SK-N-SH treated with all-trans-retinoic acid at 6 μM for 48 hours (cell line): ENCODE measurements at regions not wholly inside any gene's neighbourhood (a gene's known extent, or its start where the extent isn't known, plus 50 kb on each side); places are given as distances from the start of the nearest gene placed in this dataset.

Source experiments
- ATAC-seq: fragments of 200-7000 bp; cut with Tn5 transposase; 3 replicates; pipeline ENCODE4 v1.9.1; 2020; ENCODE audit warnings: mild to moderate bottlenecking, moderate library complexity
- ARNTL ChIP-seq: fragments of 450-650 bp; formaldehyde crosslinking; IDR thresholded peaks from 2 replicates; pipeline ENCODE4 v1.5.0; 2020; ENCODE audit warnings: low read depth, mild to moderate bottlenecking, moderate library complexity, borderline replicate concordance
- BACH2 ChIP-seq: fragments of 250-450 bp; sonication (Bioruptor Pico); IDR thresholded peaks from 2 replicates; pipeline ENCODE4 v1.9.0; 2021; ENCODE audit warnings: mild to moderate bottlenecking, borderline replicate concordance
- CREB5 ChIP-seq: fragments of 250-450 bp; sonication (Bioruptor Pico); IDR thresholded peaks from 2 replicates; pipeline ENCODE4 v1.5.1; 2020; ENCODE audit warnings: low read depth, mild to moderate bottlenecking, moderate library complexity
- CSDC2 ChIP-seq: fragments of 250-450 bp; sonication (Bioruptor Pico); IDR thresholded peaks from 2 replicates; pipeline ENCODE4 v1.5.0; 2020; ENCODE audit warnings: mild to moderate bottlenecking, moderate library complexity
- CSRNP3 ChIP-seq: fragments of 250-450 bp; sonication (Bioruptor Pico); IDR thresholded peaks from 2 replicates; pipeline ENCODE4 v1.5.1; 2021; ENCODE audit warnings: mild to moderate bottlenecking, moderate library complexity
- ESRRG ChIP-seq: fragments of 250-450 bp; sonication (Bioruptor Pico); IDR thresholded peaks from 2 replicates; pipeline ENCODE4 v1.6.1; 2021; ENCODE audit warnings: mild to moderate bottlenecking
- GLIS3 ChIP-seq: fragments of 250-450 bp; sonication (Bioruptor Pico); IDR thresholded peaks from 2 replicates; pipeline ENCODE4 v1.5.0; 2020; ENCODE audit warnings: mild to moderate bottlenecking, moderate library complexity
- OSR1 ChIP-seq: fragments of 250-450 bp; sonication (Bioruptor Pico); IDR thresholded peaks from 2 replicates; pipeline ENCODE4 v1.8.0; 2022; ENCODE audit warnings: moderate library complexity, mild to moderate bottlenecking, inconsistent platforms
- PATZ1 ChIP-seq: fragments of 250-450 bp; sonication (Bioruptor Pico); IDR thresholded peaks from 2 replicates; pipeline ENCODE4 v1.8.0; 2020; ENCODE audit warnings: mild to moderate bottlenecking, moderate library complexity, borderline replicate concordance
- POU6F1 ChIP-seq: fragments of 250-450 bp; sonication (Bioruptor Pico); IDR thresholded peaks from 2 replicates; pipeline ENCODE4 v1.8.0; 2021; ENCODE audit warnings: low read depth, mild to moderate bottlenecking, moderate library complexity, borderline replicate concordance
- PPARA ChIP-seq: fragments of 250-450 bp; sonication (Bioruptor Pico); IDR thresholded peaks from 2 replicates; pipeline ENCODE4 v1.5.0; 2020; ENCODE audit warnings: mild to moderate bottlenecking, borderline replicate concordance
- RARB ChIP-seq: fragments of 250-450 bp; sonication (Bioruptor Pico); IDR thresholded peaks from 2 replicates; pipeline ENCODE4 v1.8.0; 2021; ENCODE audit warnings: mild to moderate bottlenecking, moderate library complexity
- SNAI2 ChIP-seq: fragments of 250-450 bp; sonication (Bioruptor Pico); IDR thresholded peaks from 2 replicates; pipeline ENCODE4 v1.5.0; 2020; ENCODE audit warnings: mild to moderate bottlenecking, moderate library complexity
- TCF4 ChIP-seq: fragments of 250-450 bp; sonication (Bioruptor Pico); IDR thresholded peaks from 2 replicates; pipeline ENCODE4 v1.8.0; 2021; ENCODE audit warnings: mild to moderate bottlenecking, moderate library complexity, borderline replicate concordance
- TOX ChIP-seq: fragments of 250-450 bp; sonication (Bioruptor Pico); IDR thresholded peaks from 2 replicates; pipeline ENCODE4 v1.8.0; 2021; ENCODE audit warnings: mild to moderate bottlenecking, moderate library complexity, borderline replicate concordance
- TSHZ2 ChIP-seq: fragments of 250-450 bp; sonication (Bioruptor Pico); IDR thresholded peaks from 2 replicates; pipeline ENCODE4 v1.5.0; 2020; ENCODE audit warnings: mild to moderate bottlenecking, moderate library complexity
- ZC3H10 ChIP-seq: fragments of 250-450 bp; sonication (Bioruptor Pico); IDR thresholded peaks from 2 replicates; pipeline ENCODE4 v1.5.1; 2021; ENCODE audit warnings: mild to moderate bottlenecking, moderate library complexity
- ZFP3 ChIP-seq: fragments of 250-450 bp; sonication (Bioruptor Pico); IDR thresholded peaks from 2 replicates; pipeline ENCODE4 v1.5.0; 2020; ENCODE audit warnings: mild to moderate bottlenecking, moderate library complexity
- ZFP30 ChIP-seq: fragments of 450-650 bp; formaldehyde crosslinking; IDR thresholded peaks from 2 replicates; pipeline ENCODE4 v1.5.0; 2022; ENCODE audit warnings: mild to moderate bottlenecking, moderate library complexity
- ZNF565 ChIP-seq: fragments of 450-650 bp; formaldehyde crosslinking; conservative IDR thresholded peaks from 2 replicates; pipeline ENCODE4 v1.5.0; 2020; ENCODE audit warnings: low read depth, mild to moderate bottlenecking, moderate library complexity
- ZNF70 ChIP-seq: fragments of 450-650 bp; formaldehyde crosslinking; IDR thresholded peaks from 2 replicates; pipeline ENCODE4 v1.5.0; 2020; ENCODE audit warnings: mild to moderate bottlenecking, moderate library complexity
- ZNF8 ChIP-seq: fragments of 450-650 bp; formaldehyde crosslinking; IDR thresholded peaks from 2 replicates; pipeline ENCODE4 v1.5.0; 2020; ENCODE audit warnings: mild to moderate bottlenecking, moderate library complexity

GRCh38 chr1:47585141-47585902 is 147.5 kb downstream of the FOXD2 start:
- no peak for ATAC-seq
- no peak for TF ChIP-seq ZFP30 (CRISPR knock-in tag)
- no peak for TF ChIP-seq ZNF70 (CRISPR knock-in tag)
- TF ChIP-seq TOX (CRISPR knock-in tag): no peak
- TF ChIP-seq ZC3H10 (CRISPR knock-in tag): no peak
- no peak for TF ChIP-seq CSDC2 (CRISPR knock-in tag)
- no peak for TF ChIP-seq PPARA
- no peak for TF ChIP-seq SNAI2 (CRISPR knock-in tag)

- no peak for ATAC-seq
- TF ChIP-seq BACH2 (CRISPR knock-in tag) (no peak), ZC3H10 (CRISPR knock-in tag) (no peak)
Measured at GRCh38 chr1:47587891-47588582, 150.2 kb downstream of the FOXD2 start.

- ATAC-seq: no peak
- TF ChIP-seq ZFP3 (CRISPR knock-in tag) (no peak), ESRRG (CRISPR knock-in tag) (no peak), ZNF565 (CRISPR knock-in tag) (no peak), ARNTL (CRISPR knock-in tag) (no peak), RARB (CRISPR knock-in tag) (no peak), GLIS3 (CRISPR knock-in tag) (no peak), ZC3H10 (CRISPR knock-in tag) (no peak), OSR1 (CRISPR knock-in tag) (no peak), TOX (CRISPR knock-in tag) (no peak), POU6F1 (CRISPR knock-in tag) (no peak), ZFP30 (CRISPR knock-in tag) (no peak), CREB5 (no peak), ZNF8 (CRISPR knock-in tag) (no peak), TCF4 (CRISPR knock-in tag) (no peak), PATZ1 (CRISPR knock-in tag) (no peak), ZNF70 (CRISPR knock-in tag) (no peak)
- TF ChIP-seq, all 23 proteins: peak for 0
Measured at GRCh38 chr1:47590523-47591225, 152.8 kb downstream of the FOXD2 start.

GRCh38 chr1:47591801-47592200 is 154.0 kb downstream of the FOXD2 start:
- no peak for TF ChIP-seq PATZ1 (CRISPR knock-in tag)
- no peak for TF ChIP-seq ZNF70 (CRISPR knock-in tag)
- no peak for TF ChIP-seq ZNF565 (CRISPR knock-in tag)
- TF ChIP-seq CSRNP3: no peak
- TF ChIP-seq GLIS3 (CRISPR knock-in tag): no peak
- TF ChIP-seq TSHZ2 (CRISPR knock-in tag): no peak
- no peak for TF ChIP-seq BACH2 (CRISPR knock-in tag)
- TF ChIP-seq ZNF8 (CRISPR knock-in tag): no peak
- no peak for TF ChIP-seq ZC3H10 (CRISPR knock-in tag)

More at GRCh38 chr1:47591801-47592200, 154.0 kb downstream of the FOXD2 start:
- ATAC-seq: no peak
